Activated CD4-positive, alpha-beta memory T cell treated with anti-CD3 and anti-CD28 coated beads for 36 hours (primary cell): ENCODE measurements at regions not wholly inside any gene's neighbourhood (a gene's known extent, or its start where the extent isn't known, plus 50 kb on each side); places are given as distances from the start of the nearest gene placed in this dataset.
"Not testable (repeated sequence)": the region's sequence is repeated elsewhere in the genome, so short reads cannot be mapped to it uniquely, and the experiment has no call there.

ENCODE experiments used
- CTCF ChIA-PET: fragments of 350-600 bp; sonication (Branson Sonifier 250); formaldehyde crosslinking; loops from one replicate; lab custom pipeline; 2021; ENCODE audit warnings: antibody characterized with exemption, inconsistent platforms; lab: Charles Lee
- POLR2A ChIA-PET: fragments of 350-600 bp; sonication (Branson Sonifier 250); formaldehyde crosslinking; loops from one replicate; lab custom pipeline; 2021; ENCODE audit warnings: antibody characterized with exemption; lab: Charles Lee
- DNase-seq: peaks from one replicate; pipeline ENCODE4 v3.0.0-alpha.2; 2020
- H3K27ac Mint-ChIP-seq: one replicate; pipeline ENCODE4 v1.8.0; 2021; ENCODE audit warnings: mixed read lengths
- H3K27me3 Mint-ChIP-seq: one replicate; pipeline ENCODE4 v1.8.0; 2021; ENCODE audit warnings: mixed read lengths
- H3K36me3 Mint-ChIP-seq: one replicate; pipeline ENCODE4 v1.8.0; 2021; ENCODE audit warnings: mixed read lengths
- H3K4me1 Mint-ChIP-seq: one replicate; pipeline ENCODE4 v1.8.0; 2021; ENCODE audit warnings: low read depth, mixed read lengths
- H3K4me3 Mint-ChIP-seq: one replicate; pipeline ENCODE4 v1.8.0; 2021; ENCODE audit warnings: mild to moderate bottlenecking, mixed read lengths
- H3K9me3 Mint-ChIP-seq: one replicate; pipeline ENCODE4 v1.8.0; 2021; ENCODE audit warnings: mixed read lengths
- intact Hi-C: fragments of 100-400 bp; cut with micrococcal nuclease; formaldehyde crosslinking; loops from one replicate; pipeline ENCODE4 v1.15.1; 2023

DNA sequence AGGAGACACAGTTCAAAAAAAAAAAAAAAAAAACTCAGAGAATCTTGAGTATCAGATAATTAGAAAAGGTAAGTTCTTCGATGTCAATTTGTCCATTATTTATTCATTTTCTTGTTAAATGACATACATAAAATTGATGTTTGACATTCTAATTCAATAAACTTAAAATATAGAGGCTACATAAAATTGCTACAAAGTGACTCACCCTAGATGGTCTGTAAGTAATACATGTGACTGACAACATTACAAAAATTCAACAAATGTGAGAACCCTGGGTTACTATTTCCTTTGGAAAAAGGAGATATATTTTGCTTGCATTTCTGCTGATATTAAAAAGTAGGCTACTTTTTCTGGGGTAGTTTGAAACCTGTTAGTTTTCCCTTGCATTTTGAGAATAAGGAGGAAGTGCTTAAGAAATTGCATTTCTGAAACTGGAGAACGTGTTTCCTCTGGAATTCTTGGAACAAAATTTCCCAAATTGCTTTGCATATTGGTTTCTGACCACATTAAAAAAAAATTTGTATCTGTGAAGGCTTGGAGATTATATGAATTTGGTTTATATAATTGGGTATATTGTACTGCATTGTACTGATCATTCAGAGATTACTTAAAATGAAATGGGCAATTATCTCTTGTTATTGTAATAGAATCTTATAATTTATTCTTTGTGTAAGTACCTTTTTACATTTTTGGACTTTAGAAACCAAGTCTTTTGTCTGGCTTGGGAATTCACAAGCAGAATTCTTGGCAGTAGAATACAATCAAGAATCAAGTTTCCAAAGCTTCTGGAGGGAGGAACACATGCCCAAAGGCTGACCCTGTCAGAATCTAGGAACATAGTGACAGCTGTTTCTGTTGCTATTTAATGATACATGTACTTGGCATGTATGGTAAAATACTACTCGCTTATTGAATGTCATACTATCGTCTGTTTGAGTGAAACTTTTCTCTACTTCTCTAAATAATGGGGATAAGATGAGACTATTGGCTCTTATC lies 106.1 kb downstream of the DSEL start:
- no peak overlapping the region for H3K4me3 Mint-ChIP-seq
- no peaks in the 10 kb centered on the region for H3K36me3 Mint-ChIP-seq
- H3K9me3 Mint-ChIP-seq, result no peaks in the 10 kb centered on the region
- DNase-seq, result no peak
- H3K27me3 Mint-ChIP-seq, result no peaks in the 10 kb centered on the region
- intact Hi-C loops, result no loop called here
- ChIA-PET POLR2A (interaction anchor here (0.6 kb wide), 1 partner anchor 95 kb away, joined by 3 read pairs; no protein-coding TSS in a partner anchor), CTCF (no interaction called here)
- H3K27ac Mint-ChIP-seq, result no peak overlapping the region
- H3K4me1 Mint-ChIP-seq, result no peaks in the 10 kb centered on the region

- H3K36me3 Mint-ChIP-seq, result no peaks in the 10 kb centered on the region
- H3K9me3 Mint-ChIP-seq, result no peaks in the 10 kb centered on the region
- POLR2A ChIA-PET, result no interaction called here
- H3K4me3 Mint-ChIP-seq, result no peak overlapping the region
- intact Hi-C loops, result no loop called here
- H3K4me1 Mint-ChIP-seq, result peaks cover 2% of the 10 kb centered on the region
- DNase-seq, result no peak
- H3K27me3 Mint-ChIP-seq, result no peaks in the 10 kb centered on the region
- H3K27ac Mint-ChIP-seq, result no peak overlapping the region
- CTCF ChIA-PET, result no interaction called here
These were observed 108.3 kb downstream of the DSEL start for GRCh38 chr18:67408240-67408639.

DNA sequence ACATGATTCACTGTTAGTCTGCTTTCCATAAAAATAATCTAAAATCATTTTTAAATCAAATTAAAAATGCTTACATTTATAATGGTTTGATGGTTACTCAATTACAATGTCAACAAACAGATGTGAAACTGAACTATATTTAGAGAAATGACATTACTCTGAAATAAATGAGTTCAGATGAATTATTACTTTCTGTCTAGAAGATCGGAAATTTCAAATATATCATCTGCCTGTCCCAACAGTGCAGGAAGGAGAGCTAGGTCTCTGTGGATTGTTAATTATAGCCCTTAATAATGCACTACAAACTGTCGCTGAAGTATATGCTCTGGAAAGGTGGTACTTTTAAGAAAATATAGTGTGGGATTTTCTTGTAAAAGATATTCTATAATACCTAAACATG lies 109.8 kb downstream of the DSEL start:
- no peak for DNase-seq
- H3K27me3 Mint-ChIP-seq, result no peaks in the 10 kb centered on the region
- no peaks in the 10 kb centered on the region for H3K9me3 Mint-ChIP-seq
- intact Hi-C loops, result no loop called here
- no peaks in the 10 kb centered on the region for H3K36me3 Mint-ChIP-seq
- POLR2A ChIA-PET, result no interaction called here
- H3K4me1 Mint-ChIP-seq, result peaks cover 2% of the 10 kb centered on the region
- no peak overlapping the region for H3K4me3 Mint-ChIP-seq
- no peak overlapping the region for H3K27ac Mint-ChIP-seq
- CTCF ChIA-PET, result no interaction called here

GRCh38 chr18:67402543-67402942 lies 114.0 kb downstream of the DSEL start:
- peaks cover 2% of the 10 kb centered on the region for H3K4me1 Mint-ChIP-seq
- CTCF ChIA-PET, result no interaction called here

GRCh38 chr18:67400502-67401117 lies 115.9 kb downstream of the DSEL start:
- Mint-ChIP-seq H3K36me3 (peaks cover 3% of the 10 kb centered on the region), H3K27me3 (peaks cover 6% of the 10 kb centered on the region), H3K4me3 (no peak overlapping the region), H3K9me3 (peaks cover 7% of the 10 kb centered on the region), H3K27ac (no peak overlapping the region), H3K4me1 (peaks cover 2% of the 10 kb centered on the region)
- ChIA-PET CTCF (no interaction called here), POLR2A (no interaction called here)
- intact Hi-C loops, result no loop called here
- DNase-seq, result no peak

More at GRCh38 chr18:67402543-67402942, 114.0 kb downstream of the DSEL start:
- H3K27me3 Mint-ChIP-seq, result peaks cover 4% of the 10 kb centered on the region
- no peak for DNase-seq
- POLR2A ChIA-PET, result no interaction called here
- H3K27ac Mint-ChIP-seq, result no peak overlapping the region
- no peaks in the 10 kb centered on the region for H3K36me3 Mint-ChIP-seq
- H3K4me3 Mint-ChIP-seq, result no peak overlapping the region
- intact Hi-C loops, result no loop called here
- H3K9me3 Mint-ChIP-seq, result no peaks in the 10 kb centered on the region

DNA sequence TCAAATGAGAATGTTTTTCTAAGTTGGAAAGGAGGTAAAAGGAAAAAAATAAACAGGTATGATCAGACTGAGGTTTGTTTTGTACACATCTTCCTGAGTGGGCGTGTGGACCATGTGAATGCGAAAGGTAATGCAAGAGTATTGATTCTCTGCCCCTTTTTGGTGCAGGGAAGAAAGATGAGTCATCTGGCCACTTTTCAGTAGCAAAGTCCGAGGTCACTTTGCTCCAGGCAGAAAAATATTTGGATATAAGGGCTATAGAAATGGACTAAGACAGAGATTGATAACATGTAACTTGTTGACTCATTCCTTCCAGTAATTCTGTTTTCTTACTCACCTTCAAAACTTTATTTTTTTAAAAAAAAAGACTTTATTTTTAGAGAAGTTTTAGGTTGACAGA lies 130.5 kb downstream of the DSEL start:
- no peak overlapping the region for H3K27ac Mint-ChIP-seq
- POLR2A ChIA-PET, result no interaction called here
- no peaks in the 10 kb centered on the region for H3K36me3 Mint-ChIP-seq
- H3K4me1 Mint-ChIP-seq, result peaks cover 15% of the 10 kb centered on the region
- intact Hi-C loops, result no loop called here
- no peak for DNase-seq
- H3K4me3 Mint-ChIP-seq, result no peak overlapping the region
- H3K9me3 Mint-ChIP-seq, result no peaks in the 10 kb centered on the region
- peaks cover 3% of the 10 kb centered on the region for H3K27me3 Mint-ChIP-seq
- CTCF ChIA-PET, result no interaction called here

GRCh38 chr18:67385455-67385854 lies 131.1 kb downstream of the DSEL start:
- ChIA-PET CTCF (no interaction called here), POLR2A (no interaction called here)
- no peak overlapping the region for H3K4me3 Mint-ChIP-seq

DNA sequence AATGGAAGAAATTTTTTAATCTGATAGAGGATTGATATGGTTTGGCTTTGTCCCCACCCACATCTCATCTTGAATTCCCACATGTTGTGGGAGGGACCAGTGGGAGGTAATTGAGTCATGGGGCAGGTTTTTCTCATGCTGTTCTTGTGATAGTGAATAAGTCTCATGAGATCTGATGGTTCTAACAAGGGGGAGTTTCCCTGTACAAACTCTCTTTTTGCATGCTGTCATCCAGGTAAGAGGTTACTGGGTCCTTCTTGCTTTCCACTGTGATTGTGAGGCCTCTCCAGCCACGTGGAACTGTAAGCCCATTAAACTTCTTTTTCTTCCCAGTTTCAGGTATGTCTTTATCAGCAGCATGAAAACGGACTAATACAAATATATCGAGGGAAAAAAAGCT lies 132.5 kb downstream of the DSEL start:
- POLR2A ChIA-PET, H3K27me3 Mint-ChIP-seq, DNase-seq, H3K36me3 Mint-ChIP-seq, H3K27ac Mint-ChIP-seq, H3K9me3 Mint-ChIP-seq, intact Hi-C loops, H3K4me3 Mint-ChIP-seq, CTCF ChIA-PET: not testable (repeated sequence)
- peaks cover 15% of the 10 kb centered on the region for H3K4me1 Mint-ChIP-seq

More at GRCh38 chr18:67385455-67385854, 131.1 kb downstream of the DSEL start:
- intact Hi-C loops, result no loop called here
- no peak for DNase-seq
- H3K36me3 Mint-ChIP-seq, result no peaks in the 10 kb centered on the region
- peaks cover 3% of the 10 kb centered on the region for H3K27me3 Mint-ChIP-seq
- no peak overlapping the region for H3K27ac Mint-ChIP-seq
- H3K9me3 Mint-ChIP-seq, result no peaks in the 10 kb centered on the region
- H3K4me1 Mint-ChIP-seq, result peaks cover 15% of the 10 kb centered on the region

DNA sequence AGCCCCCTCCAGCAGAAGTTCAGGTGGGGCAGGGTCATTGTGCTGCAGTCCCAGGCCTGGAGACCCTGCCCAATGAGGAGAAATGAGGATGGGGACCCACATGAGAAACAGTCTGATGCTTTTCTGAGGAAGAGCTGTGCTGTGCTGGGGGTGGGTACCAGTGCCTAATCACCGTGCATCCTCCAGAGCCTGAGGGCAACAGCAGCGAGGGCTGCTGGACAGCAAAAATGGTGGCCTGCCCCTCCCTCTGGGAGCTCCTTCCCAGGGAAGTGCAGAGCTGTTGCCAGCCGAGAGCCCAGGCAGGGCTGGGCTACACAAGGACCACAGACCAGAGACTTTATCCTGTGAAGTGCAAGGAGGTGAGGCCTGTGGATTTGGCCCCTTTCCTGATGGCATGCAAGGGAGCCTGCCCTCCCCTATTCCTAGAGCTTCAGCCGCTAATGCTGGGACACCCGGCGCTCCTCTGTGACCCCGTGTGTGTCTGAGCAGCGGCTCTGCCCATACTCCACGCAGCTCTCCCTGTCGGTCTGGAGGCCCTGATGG lies 134.8 kb downstream of the DSEL start:
- Mint-ChIP-seq H3K27me3 (no peaks in the 10 kb centered on the region), H3K9me3 (no peaks in the 10 kb centered on the region), H3K4me1 (peaks cover 15% of the 10 kb centered on the region), H3K27ac (no peak overlapping the region), H3K4me3 (no peak overlapping the region), H3K36me3 (no peaks in the 10 kb centered on the region)
- ChIA-PET CTCF (interaction anchor here (0.6 kb wide), 1 partner anchor 133 kb away, joined by 3 read pairs; no protein-coding TSS in a partner anchor), POLR2A (no interaction called here)
- DNase-seq, result no peak
- intact Hi-C loops, result no loop called here

- no peaks in the 10 kb centered on the region for H3K36me3 Mint-ChIP-seq
- H3K27me3 Mint-ChIP-seq, result no peaks in the 10 kb centered on the region
- H3K4me3 Mint-ChIP-seq, result no peak overlapping the region
- intact Hi-C loops, result no loop called here
- no peak overlapping the region for H3K27ac Mint-ChIP-seq
- POLR2A ChIA-PET, result no interaction called here
- no peak for DNase-seq
- CTCF ChIA-PET, result no interaction called here
- peaks cover 10% of the 10 kb centered on the region for H3K4me1 Mint-ChIP-seq
- H3K9me3 Mint-ChIP-seq, result no peaks in the 10 kb centered on the region
These were observed 135.7 kb downstream of the DSEL start for GRCh38 chr18:67380867-67381266.

DNA sequence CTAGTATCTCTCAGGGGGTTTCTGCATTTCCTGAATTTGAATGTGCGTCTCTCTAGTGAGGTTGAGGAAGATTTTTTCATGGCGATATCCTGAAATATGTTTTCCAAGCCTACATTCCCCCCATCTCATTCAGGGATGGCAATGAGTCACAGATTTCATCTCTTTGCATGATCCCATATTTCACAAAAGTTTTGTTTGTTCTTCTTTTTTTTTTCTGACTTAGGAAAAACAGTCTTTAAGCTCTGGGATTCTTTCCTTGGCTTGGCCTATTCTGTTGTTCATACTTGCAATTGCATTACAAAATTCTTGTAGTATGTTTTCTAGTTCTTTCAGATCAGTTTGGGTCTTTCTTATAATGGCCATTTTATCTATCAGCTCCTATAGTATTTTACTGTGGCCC lies 136.5 kb downstream of the DSEL start:
- Mint-ChIP-seq H3K36me3 (no peaks in the 10 kb centered on the region), H3K9me3 (no peaks in the 10 kb centered on the region), H3K4me1 (peaks cover 5% of the 10 kb centered on the region), H3K27ac (no peak overlapping the region), H3K4me3 (no peak overlapping the region), H3K27me3 (no peaks in the 10 kb centered on the region)
- no peak for DNase-seq
- POLR2A ChIA-PET, result no interaction called here
- intact Hi-C loops, result no loop called here
- CTCF ChIA-PET, result no interaction called here

DNA sequence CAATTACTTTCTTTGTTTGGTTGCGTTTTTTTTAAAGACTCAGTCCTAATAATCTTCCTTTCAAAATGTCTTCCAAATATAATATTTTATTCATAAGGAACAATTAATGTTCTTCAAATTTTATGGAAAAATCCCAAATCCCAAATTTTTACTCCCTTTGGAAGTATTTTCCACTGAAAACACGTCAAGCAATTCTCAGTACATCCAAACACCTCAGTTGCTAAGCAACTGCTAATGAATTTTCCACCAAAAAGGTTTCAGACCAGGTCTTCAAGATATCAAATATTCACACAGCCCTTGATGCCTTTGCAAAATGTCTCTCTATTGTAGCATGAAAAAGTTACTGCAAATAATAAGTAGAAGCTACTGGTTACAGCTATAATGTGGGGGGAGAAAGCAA lies 140.1 kb downstream of the DSEL start:
- CTCF ChIA-PET, result interaction anchor here (0.6 kb wide), 1 partner anchor 1357 kb away, joined by 3 read pairs; no protein-coding TSS in a partner anchor
- Mint-ChIP-seq H3K4me3 (no peak overlapping the region), H3K27me3 (no peaks in the 10 kb centered on the region), H3K27ac (no peak overlapping the region), H3K9me3 (no peaks in the 10 kb centered on the region), H3K4me1 (no peaks in the 10 kb centered on the region), H3K36me3 (no peaks in the 10 kb centered on the region)
- POLR2A ChIA-PET, result no interaction called here
- DNase-seq, result no peak
- intact Hi-C loops, result no loop called here
